HepG2 (cell line): ENCODE measurements at regions not wholly inside any gene's neighbourhood (a gene's known extent, or its start where the extent isn't known, plus 50 kb on each side); places are given as distances from the start of the nearest gene placed in this dataset.

Source experiments
- ATAC-seq: fragments of 200-7000 bp; cut with Tn5 transposase; 3 replicates; pipeline ENCODE4 v1.9.1; 2020; ENCODE audit warnings: mild to moderate bottlenecking, moderate library complexity
- BruUV-seq: library from RNA; stranded (reverse); fragments of 400-500 nt; replicated peaks from 2 replicates; lab custom pipeline; 2021; lab: Mats Ljungman, UMichigan
- CTCF ChIA-PET: fragments of 300-600 bp; formaldehyde crosslinking; extraction: SDS; loops from one replicate; lab custom pipeline; 2021; ENCODE audit warnings: low total read pairs, inconsistent platforms, low intra/inter-chr PET ratio; lab: Yijun Ruan, JAX
- POLR2A ChIA-PET: fragments of 350-600 bp; sonication (Branson Sonifier 250); formaldehyde crosslinking; loops from one replicate; lab custom pipeline; 2020; ENCODE audit warnings: antibody characterized with exemption, inconsistent platforms; lab: Yijun Ruan, JAX
- DNase-seq: peaks from one replicate; pipeline ENCODE4 v3.0.0-alpha.2; 2015; ENCODE audit warnings: low spot score
- FAIRE-seq: peaks from 3 replicates; lab custom pipeline; 2011; peaks lifted over from hg19 to GRCh38; lab: Jason Lieb, UNC
- H2AFZ ChIP-seq: one replicate; pipeline ENCODE4 v1.6.1; 2011; ENCODE audit warnings: low read length, inconsistent platforms
- H3K27ac ChIP-seq: fragments of 300-600 bp; 3 replicates; pipeline ENCODE4 v1.8.0; 2011; ENCODE audit warnings: mixed run types, mild to moderate bottlenecking, mixed read lengths, low read length, inconsistent platforms; ENCODE audit not compliant: insufficient read depth; ENCODE audit errors: extremely low read length
- H3K27me3 ChIP-seq, 2 experiments: fragments of 200-600 bp in 1 of 2; 2 replicates in 1 of 2; 3 replicates in 1 of 2; pipeline versions ENCODE4 v1.6.0 to v1.8.0; 2011; ENCODE audit warnings: low read length in 2 of 2, mild to moderate bottlenecking in 2 of 2, moderate library complexity in 2 of 2, inconsistent platforms in 1 of 2; ENCODE audit not compliant: insufficient read depth in 2 of 2, control insufficient read depth in 1 of 2
- H3K36me3 ChIP-seq, 2 experiments: fragments of 200-600 bp in 1 of 2; replicated peaks in 1 of 2; 2 replicates in 1 of 2; 3 replicates in 1 of 2; pipeline versions ENCODE4 v1.5.1 to v1.8.0; 2011; ENCODE audit warnings: low read length in 2 of 2, inconsistent platforms in 1 of 2; ENCODE audit not compliant: insufficient read depth in 2 of 2, control insufficient read depth in 1 of 2
- H3K4me1 ChIP-seq: 2 replicates; pipeline ENCODE4 v1.5.1; 2012; ENCODE audit warnings: low read length, inconsistent platforms; ENCODE audit not compliant: insufficient read depth
- H3K4me2 ChIP-seq: 2 replicates; pipeline ENCODE4 v1.6.0; 2011; ENCODE audit warnings: low read depth, low read length, inconsistent platforms
- H3K4me3 ChIP-seq, 3 experiments: fragments of 200-600 bp in 1 of 3; sonication (generic), shearing (Covaris generic) in 1 of 3; replicated peaks in 1 of 3; 2 replicates each; pipeline ENCODE4 v1.5.1; 2011 to 2016; ENCODE audit warnings: low read length in 3 of 3, inconsistent platforms in 2 of 3, low read depth in 2 of 3, mild to moderate bottlenecking in 2 of 3, control low read depth in 1 of 3, mixed read lengths in 1 of 3; ENCODE audit not compliant: insufficient read depth in 1 of 3
- H3K79me2 ChIP-seq: one replicate; pipeline ENCODE4 v1.6.1; 2011; ENCODE audit warnings: low read length, inconsistent platforms; ENCODE audit not compliant: insufficient read depth
- H3K9ac ChIP-seq: 2 replicates; pipeline ENCODE4 v1.6.0; 2011; ENCODE audit warnings: mild to moderate bottlenecking, low read depth, low read length, inconsistent platforms; ENCODE audit not compliant: insufficient read depth
- H3K9me3 ChIP-seq: 2 replicates; pipeline ENCODE4 v1.5.1; 2012; ENCODE audit warnings: mild to moderate bottlenecking, low read length
- H4K20me1 ChIP-seq: 2 replicates; pipeline ENCODE4 v1.6.0; 2011; ENCODE audit warnings: inconsistent platforms, mild to moderate bottlenecking, low read length, moderate library complexity; ENCODE audit not compliant: insufficient read depth
- ISL2 ChIP-seq: sonication (generic); formaldehyde crosslinking; IDR thresholded peaks from 2 replicates; pipeline ENCODE4 v1.5.0; 2020; ENCODE audit warnings: missing genetic modification reagents
- ZNF761 ChIP-seq: sonication (generic); formaldehyde crosslinking; conservative IDR thresholded peaks from 2 replicates; pipeline ENCODE4 v1.4.0; 2020; ENCODE audit warnings: mild to moderate bottlenecking, missing genetic modification reagents
- WGBS: methylation state at CpG from one replicate; pipeline ENCODE4 v1.1.6; 2017; ENCODE audit warnings: low lambda C conversion rate; 5-methylcytosine and 5-hydroxymethylcytosine counted together
- in situ Hi-C: cut with HindIII; loops from 2 replicates; pipeline ENCODE4 v1.10.0; 2017; ENCODE audit warnings: low pct_unique_long_range_greater_than_20kb; ENCODE audit not compliant: extremely low pct_ligation_motif_present
- intact Hi-C: fragments of 100-400 bp; cut with micrococcal nuclease; formaldehyde crosslinking; loops from one replicate; pipeline ENCODE4 v1.10.0; 2022; ENCODE audit not compliant: unreplicated experiment
- TF ChIP-seq, protein P1 (sequence below): sonication (generic); formaldehyde crosslinking; conservative IDR thresholded peaks from 2 replicates; pipeline ENCODE4 v1.4.0; 2020; ENCODE audit warnings: missing genetic modification reagents
- TF ChIP-seq, protein P2 (sequence below), 2 experiments: sonication (generic) in 1 of 2; formaldehyde crosslinking in 1 of 2; IDR thresholded peaks; 2 replicates each; pipeline versions ENCODE4 v1.5.1 to v1.6.1; 2011 to 2020; ENCODE audit warnings: borderline replicate concordance in 1 of 2, low read depth in 1 of 2, low read length in 1 of 2, mild to moderate bottlenecking in 1 of 2, missing genetic modification reagents in 1 of 2, moderate library complexity in 1 of 2
- TF ChIP-seq, protein P3 (sequence below): sonication (generic); formaldehyde crosslinking; IDR thresholded peaks from 2 replicates; pipeline ENCODE4 v1.5.1; 2020; ENCODE audit warnings: missing genetic modification reagents, mild to moderate bottlenecking, borderline replicate concordance
- TF ChIP-seq, protein P4 (sequence below): sonication (generic); formaldehyde crosslinking; conservative IDR thresholded peaks from 2 replicates; pipeline ENCODE4 v1.4.0; 2020; ENCODE audit warnings: missing genetic modification reagents

GRCh38 chr13:34431827-34432581 is 510.1 kb upstream of the NBEA start:
- no TSS peak for BruUV-seq
- no peak for FAIRE-seq
- in situ Hi-C loops: no loop called here
- no peak for DNase-seq
- H3K9me3 ChIP-seq: no peaks in the 10 kb centered on the region
- H3K4me2 ChIP-seq: no peak overlapping the region
- H3K4me1 ChIP-seq: no peaks in the 10 kb centered on the region
- 4% methylated on average over 2 of the region's 2 CpGs for WGBS
- no peaks in the 10 kb centered on the region for H3K79me2 ChIP-seq
- ChIA-PET POLR2A (no interaction called here), CTCF (no interaction called here)
- H2AFZ ChIP-seq: no peak overlapping the region
- H3K27me3 ChIP-seq: no peaks in the 10 kb centered on the region
- intact Hi-C loops: no loop called here
- no peak overlapping the region for H3K9ac ChIP-seq
- no peak overlapping the region for H3K4me3 ChIP-seq
- H3K36me3 ChIP-seq: no peaks in the 10 kb centered on the region
- H3K27ac ChIP-seq: no peak overlapping the region
- TF ChIP-seq, protein P1, sequence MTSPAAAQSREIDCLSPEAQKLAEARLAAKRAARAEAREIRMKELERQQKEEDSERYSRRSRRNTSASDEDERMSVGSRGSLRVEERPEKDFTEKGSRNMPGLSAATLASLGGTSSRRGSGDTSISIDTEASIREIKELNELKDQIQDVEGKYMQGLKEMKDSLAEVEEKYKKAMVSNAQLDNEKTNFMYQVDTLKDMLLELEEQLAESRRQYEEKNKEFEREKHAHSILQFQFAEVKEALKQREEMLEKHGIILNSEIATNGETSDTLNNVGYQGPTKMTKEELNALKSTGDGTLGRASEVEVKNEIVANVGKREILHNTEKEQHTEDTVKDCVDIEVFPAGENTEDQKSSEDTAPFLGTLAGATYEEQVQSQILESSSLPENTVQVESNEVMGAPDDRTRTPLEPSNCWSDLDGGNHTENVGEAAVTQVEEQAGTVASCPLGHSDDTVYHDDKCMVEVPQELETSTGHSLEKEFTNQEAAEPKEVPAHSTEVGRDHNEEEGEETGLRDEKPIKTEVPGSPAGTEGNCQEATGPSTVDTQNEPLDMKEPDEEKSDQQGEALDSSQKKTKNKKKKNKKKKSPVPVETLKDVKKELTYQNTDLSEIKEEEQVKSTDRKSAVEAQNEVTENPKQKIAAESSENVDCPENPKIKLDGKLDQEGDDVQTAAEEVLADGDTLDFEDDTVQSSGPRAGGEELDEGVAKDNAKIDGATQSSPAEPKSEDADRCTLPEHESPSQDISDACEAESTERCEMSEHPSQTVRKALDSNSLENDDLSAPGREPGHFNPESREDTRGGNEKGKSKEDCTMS (CRISPR knock-in tag): no peak
- TF ChIP-seq ZNF761 (CRISPR knock-in tag) (no peak), ISL2 (CRISPR knock-in tag) (no peak)
- TF ChIP-seq, protein P2, sequence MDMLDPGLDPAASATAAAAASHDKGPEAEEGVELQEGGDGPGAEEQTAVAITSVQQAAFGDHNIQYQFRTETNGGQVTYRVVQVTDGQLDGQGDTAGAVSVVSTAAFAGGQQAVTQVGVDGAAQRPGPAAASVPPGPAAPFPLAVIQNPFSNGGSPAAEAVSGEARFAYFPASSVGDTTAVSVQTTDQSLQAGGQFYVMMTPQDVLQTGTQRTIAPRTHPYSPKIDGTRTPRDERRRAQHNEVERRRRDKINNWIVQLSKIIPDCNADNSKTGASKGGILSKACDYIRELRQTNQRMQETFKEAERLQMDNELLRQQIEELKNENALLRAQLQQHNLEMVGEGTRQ (IDR thresholded peaks at IDR 0.05; ENCODE audit: low read depth, low read length): no peak
- TF ChIP-seq, protein P2 (CRISPR knock-in tag; IDR thresholded peaks at IDR 0.05; ENCODE audit: borderline replicate concordance): no peak
- TF ChIP-seq, protein P3, sequence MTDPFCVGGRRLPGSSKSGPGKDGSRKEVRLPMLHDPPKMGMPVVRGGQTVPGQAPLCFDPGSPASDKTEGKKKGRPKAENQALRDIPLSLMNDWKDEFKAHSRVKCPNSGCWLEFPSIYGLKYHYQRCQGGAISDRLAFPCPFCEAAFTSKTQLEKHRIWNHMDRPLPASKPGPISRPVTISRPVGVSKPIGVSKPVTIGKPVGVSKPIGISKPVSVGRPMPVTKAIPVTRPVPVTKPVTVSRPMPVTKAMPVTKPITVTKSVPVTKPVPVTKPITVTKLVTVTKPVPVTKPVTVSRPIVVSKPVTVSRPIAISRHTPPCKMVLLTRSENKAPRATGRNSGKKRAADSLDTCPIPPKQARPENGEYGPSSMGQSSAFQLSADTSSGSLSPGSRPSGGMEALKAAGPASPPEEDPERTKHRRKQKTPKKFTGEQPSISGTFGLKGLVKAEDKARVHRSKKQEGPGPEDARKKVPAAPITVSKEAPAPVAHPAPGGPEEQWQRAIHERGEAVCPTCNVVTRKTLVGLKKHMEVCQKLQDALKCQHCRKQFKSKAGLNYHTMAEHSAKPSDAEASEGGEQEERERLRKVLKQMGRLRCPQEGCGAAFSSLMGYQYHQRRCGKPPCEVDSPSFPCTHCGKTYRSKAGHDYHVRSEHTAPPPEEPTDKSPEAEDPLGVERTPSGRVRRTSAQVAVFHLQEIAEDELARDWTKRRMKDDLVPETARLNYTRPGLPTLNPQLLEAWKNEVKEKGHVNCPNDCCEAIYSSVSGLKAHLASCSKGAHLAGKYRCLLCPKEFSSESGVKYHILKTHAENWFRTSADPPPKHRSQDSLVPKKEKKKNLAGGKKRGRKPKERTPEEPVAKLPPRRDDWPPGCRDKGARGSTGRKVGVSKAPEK (CRISPR knock-in tag): no peak
- TF ChIP-seq, protein P4, sequence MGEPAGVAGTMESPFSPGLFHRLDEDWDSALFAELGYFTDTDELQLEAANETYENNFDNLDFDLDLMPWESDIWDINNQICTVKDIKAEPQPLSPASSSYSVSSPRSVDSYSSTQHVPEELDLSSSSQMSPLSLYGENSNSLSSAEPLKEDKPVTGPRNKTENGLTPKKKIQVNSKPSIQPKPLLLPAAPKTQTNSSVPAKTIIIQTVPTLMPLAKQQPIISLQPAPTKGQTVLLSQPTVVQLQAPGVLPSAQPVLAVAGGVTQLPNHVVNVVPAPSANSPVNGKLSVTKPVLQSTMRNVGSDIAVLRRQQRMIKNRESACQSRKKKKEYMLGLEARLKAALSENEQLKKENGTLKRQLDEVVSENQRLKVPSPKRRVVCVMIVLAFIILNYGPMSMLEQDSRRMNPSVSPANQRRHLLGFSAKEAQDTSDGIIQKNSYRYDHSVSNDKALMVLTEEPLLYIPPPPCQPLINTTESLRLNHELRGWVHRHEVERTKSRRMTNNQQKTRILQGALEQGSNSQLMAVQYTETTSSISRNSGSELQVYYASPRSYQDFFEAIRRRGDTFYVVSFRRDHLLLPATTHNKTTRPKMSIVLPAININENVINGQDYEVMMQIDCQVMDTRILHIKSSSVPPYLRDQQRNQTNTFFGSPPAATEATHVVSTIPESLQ (CRISPR knock-in tag): no peak
- TF ChIP-seq, all 625 proteins: peak for 0
- ATAC-seq: no peak
- H4K20me1 ChIP-seq: no peaks in the 10 kb centered on the region
